Esophagus squamous epithelium (tissue), 5 donors: ENCODE measurements at regions not wholly inside any gene's neighbourhood (a gene's known extent, or its start where the extent isn't known, plus 50 kb on each side); places are given as distances from the start of the nearest gene placed in this dataset.

ENCODE experiments used
- DNase-seq: peaks from one replicate; lab custom pipeline; 2025; lab: John Stamatoyannopoulos, UW
- H3K27ac ChIP-seq, 4 donors: fragments of 200-600 bp; sonication (generic); one replicate each; pipeline ENCODE4 v1.5.1; 2016 to 2019; ENCODE audit warnings: mild to moderate bottlenecking in 1 of 4
- H3K27me3 ChIP-seq, 4 donors: fragments of 200-600 bp; sonication (generic); 1 replicate in 3 of 4; 2 replicates in 1 of 4; pipeline versions ENCODE4 v1.5.1 to v1.6.0; 2017 to 2021; ENCODE audit warnings: antibody characterized with exemption in 1 of 4
- H3K36me3 ChIP-seq, 3 donors: fragments of 200-600 bp; sonication (generic); one replicate each; pipeline ENCODE4 v1.5.1; 2016 to 2019
- H3K4me1 ChIP-seq, 3 donors: fragments of 200-600 bp; sonication (generic); one replicate each; pipeline ENCODE4 v1.5.1; 2017 to 2019
- H3K4me3 ChIP-seq, 4 donors: fragments of 200-600 bp; sonication (generic); 1 replicate in 3 of 4; 2 replicates in 1 of 4; pipeline ENCODE4 v1.5.1; 2016 to 2019; ENCODE audit warnings: mild to moderate bottlenecking in 2 of 4, moderate library complexity in 1 of 4
- H3K9me3 ChIP-seq, 3 donors: fragments of 200-600 bp; sonication (generic); one replicate each; pipeline ENCODE4 v1.5.1; 2016 to 2019
- CTCF ChIP-seq, 6 experiments: fragments of 450-650 bp in 4 of 6; fragments of 200-600 bp in 2 of 6; sonication (generic) in 2 of 6; IDR thresholded peaks; one replicate each; pipeline ENCODE4 v1.5.1; 2016 to 2019; ENCODE audit warnings: antibody characterized with exemption in 6 of 6, mild to moderate bottlenecking in 4 of 6, moderate library complexity in 4 of 6
- POLR2A ChIP-seq, 4 donors: fragments of 450-650 bp; IDR thresholded peaks; one replicate each; pipeline ENCODE4 v1.6.1; 2017; ENCODE audit warnings: antibody characterized with exemption in 4 of 4, mild to moderate bottlenecking in 4 of 4, moderate library complexity in 3 of 4
- WGBS, 2 donors: methylation state at CpG; one replicate each; pipeline ENCODE4 v1.1.5; 2018; 5-methylcytosine and 5-hydroxymethylcytosine counted together
- intact Hi-C: fragments of 100-400 bp; cut with DNase I; formaldehyde crosslinking; loops from one replicate; pipeline ENCODE4 v1.15.0; 2022
- donor health status: DM: yes; HTN: yes; CAD: no.

- TF ChIP-seq POLR2A (IDR thresholded peaks at IDR 0.05) (no peak), CTCF (IDR thresholded peaks at IDR 0.05) (no peak)
- H3K4me1 ChIP-seq = no peaks in the 10 kb centered on the region
Measured at GRCh38 chr19:29085630-29086029, 127.3 kb downstream of the UQCRFS1 start.

GRCh38 chr19:29085206-29085605 lies 127.7 kb downstream of the UQCRFS1 start:
- no peak for DNase-seq
- H3K4me1 ChIP-seq = no peaks in the 10 kb centered on the region
- H3K9me3 ChIP-seq = no peaks in the 10 kb centered on the region
- peaks cover 0 to 23% (median 0%) of the 10 kb centered on the region in 4 donors for H3K27me3 ChIP-seq
- TF ChIP-seq POLR2A (IDR thresholded peaks at IDR 0.05) = no peak
- TF ChIP-seq CTCF (IDR thresholded peaks at IDR 0.05) = no peak
- no peak overlapping the region for H3K27ac ChIP-seq
- no peaks in the 10 kb centered on the region for H3K36me3 ChIP-seq
- no peak overlapping the region for H3K4me3 ChIP-seq
- intact Hi-C loops = no loop called here
- 76 to 78% methylated on average over 2 of the region's 5 CpGs for WGBS, 2 donors

More at GRCh38 chr19:29085630-29086029, 127.3 kb downstream of the UQCRFS1 start:
- 51 to 78% methylated on average over 3 of the region's 3 CpGs for WGBS, 2 donors
- no peaks in the 10 kb centered on the region for H3K9me3 ChIP-seq
- no peaks in the 10 kb centered on the region for H3K36me3 ChIP-seq
- H3K4me3 ChIP-seq = no peak overlapping the region
- H3K27ac ChIP-seq = no peak overlapping the region
- H3K27me3 ChIP-seq = peaks cover 0 to 23% (median 0%) of the 10 kb centered on the region in 4 donors
- DNase-seq = no peak
- intact Hi-C loops = no loop called here

GRCh38 chr19:29084266-29084665 lies 128.7 kb downstream of the UQCRFS1 start:
- no peak for DNase-seq
- intact Hi-C loops = no loop called here
- no peaks in the 10 kb centered on the region for H3K4me1 ChIP-seq
- no peaks in the 10 kb centered on the region for H3K36me3 ChIP-seq
- H3K27ac ChIP-seq = no peak overlapping the region
- 58 to 76% methylated on average over 5 to 9 of the region's 9 CpGs for WGBS, 2 donors
- peaks cover 0 to 23% (median 0%) of the 10 kb centered on the region in 4 donors for H3K27me3 ChIP-seq
- no peaks in the 10 kb centered on the region for H3K9me3 ChIP-seq
- no peak overlapping the region for H3K4me3 ChIP-seq
- peak in 3 of 6 experiments; percentile 9 to 45 (median 23) for TF ChIP-seq CTCF (IDR thresholded peaks at IDR 0.05)
- no peak for TF ChIP-seq POLR2A (IDR thresholded peaks at IDR 0.05)

GRCh38 chr19:29083863-29084262 lies 129.1 kb downstream of the UQCRFS1 start:
- H3K4me1 ChIP-seq = no peaks in the 10 kb centered on the region
- H3K4me3 ChIP-seq = no peak overlapping the region
- WGBS, 2 donors = 65 to 86% methylated on average over 4 to 5 of the region's 6 CpGs
- DNase-seq = no peak
- TF ChIP-seq POLR2A (IDR thresholded peaks at IDR 0.05) = no peak
- TF ChIP-seq CTCF (IDR thresholded peaks at IDR 0.05) = no peak
- no peaks in the 10 kb centered on the region for H3K9me3 ChIP-seq
- intact Hi-C loops = no loop called here
- no peaks in the 10 kb centered on the region for H3K36me3 ChIP-seq
- H3K27ac ChIP-seq = no peak overlapping the region
- peaks cover 0 to 23% (median 0%) of the 10 kb centered on the region in 4 donors for H3K27me3 ChIP-seq

GRCh38 chr19:29079356-29080032 lies 133.5 kb downstream of the UQCRFS1 start:
- intact Hi-C loops = no loop called here
- no peak for DNase-seq
- no peaks in the 10 kb centered on the region for H3K4me1 ChIP-seq
- no peaks in the 10 kb centered on the region for H3K36me3 ChIP-seq
- 73% methylated on average over 14 of the region's 14 CpGs for WGBS, 2 donors
- H3K9me3 ChIP-seq = no peaks in the 10 kb centered on the region
- H3K27ac ChIP-seq = no peak overlapping the region
- H3K4me3 ChIP-seq = no peak overlapping the region
- H3K27me3 ChIP-seq = peaks cover 0 to 16% (median 0%) of the 10 kb centered on the region in 4 donors
- TF ChIP-seq CTCF (IDR thresholded peaks at IDR 0.05) (no peak), POLR2A (IDR thresholded peaks at IDR 0.05) (no peak)
